HepG2 (cell line): ENCODE measurements at regions not wholly inside any gene's neighbourhood (a gene's known extent, or its start where the extent isn't known, plus 50 kb on each side); places are given as distances from the start of the nearest gene placed in this dataset.

ENCODE experiments used
- ATAC-seq: fragments of 200-7000 bp; cut with Tn5 transposase; 3 replicates; pipeline ENCODE4 v1.9.1; 2020; ENCODE audit warnings: mild to moderate bottlenecking, moderate library complexity
- BruUV-seq: library from RNA; stranded (reverse); fragments of 400-500 nt; replicated peaks from 2 replicates; lab custom pipeline; 2021; lab: Mats Ljungman, UMichigan
- CTCF ChIA-PET: fragments of 300-600 bp; formaldehyde crosslinking; extraction: SDS; loops from one replicate; lab custom pipeline; 2021; ENCODE audit warnings: low total read pairs, inconsistent platforms, low intra/inter-chr PET ratio; lab: Yijun Ruan, JAX
- POLR2A ChIA-PET: fragments of 350-600 bp; sonication (Branson Sonifier 250); formaldehyde crosslinking; loops from one replicate; lab custom pipeline; 2020; ENCODE audit warnings: antibody characterized with exemption, inconsistent platforms; lab: Yijun Ruan, JAX
- DNase-seq: peaks from one replicate; pipeline ENCODE4 v3.0.0-alpha.2; 2015; ENCODE audit warnings: low spot score
- FAIRE-seq: peaks from 3 replicates; lab custom pipeline; 2011; peaks lifted over from hg19 to GRCh38; lab: Jason Lieb, UNC
- H2AFZ ChIP-seq: one replicate; pipeline ENCODE4 v1.6.1; 2011; ENCODE audit warnings: low read length, inconsistent platforms
- H3K27ac ChIP-seq: fragments of 300-600 bp; 3 replicates; pipeline ENCODE4 v1.8.0; 2011; ENCODE audit warnings: mixed run types, mild to moderate bottlenecking, mixed read lengths, low read length, inconsistent platforms; ENCODE audit not compliant: insufficient read depth; ENCODE audit errors: extremely low read length
- H3K27me3 ChIP-seq, 2 experiments: fragments of 200-600 bp in 1 of 2; 2 replicates in 1 of 2; 3 replicates in 1 of 2; pipeline versions ENCODE4 v1.6.0 to v1.8.0; 2011; ENCODE audit warnings: low read length in 2 of 2, mild to moderate bottlenecking in 2 of 2, moderate library complexity in 2 of 2, inconsistent platforms in 1 of 2; ENCODE audit not compliant: insufficient read depth in 2 of 2, control insufficient read depth in 1 of 2
- H3K36me3 ChIP-seq, 2 experiments: fragments of 200-600 bp in 1 of 2; replicated peaks in 1 of 2; 2 replicates in 1 of 2; 3 replicates in 1 of 2; pipeline versions ENCODE4 v1.5.1 to v1.8.0; 2011; ENCODE audit warnings: low read length in 2 of 2, inconsistent platforms in 1 of 2; ENCODE audit not compliant: insufficient read depth in 2 of 2, control insufficient read depth in 1 of 2
- H3K4me1 ChIP-seq: 2 replicates; pipeline ENCODE4 v1.5.1; 2012; ENCODE audit warnings: low read length, inconsistent platforms; ENCODE audit not compliant: insufficient read depth
- H3K4me2 ChIP-seq: 2 replicates; pipeline ENCODE4 v1.6.0; 2011; ENCODE audit warnings: low read depth, low read length, inconsistent platforms
- H3K4me3 ChIP-seq, 3 experiments: fragments of 200-600 bp in 1 of 3; sonication (generic), shearing (Covaris generic) in 1 of 3; replicated peaks in 1 of 3; 2 replicates each; pipeline ENCODE4 v1.5.1; 2011 to 2016; ENCODE audit warnings: low read length in 3 of 3, inconsistent platforms in 2 of 3, low read depth in 2 of 3, mild to moderate bottlenecking in 2 of 3, control low read depth in 1 of 3, mixed read lengths in 1 of 3; ENCODE audit not compliant: insufficient read depth in 1 of 3
- H3K79me2 ChIP-seq: one replicate; pipeline ENCODE4 v1.6.1; 2011; ENCODE audit warnings: low read length, inconsistent platforms; ENCODE audit not compliant: insufficient read depth
- H3K9ac ChIP-seq: 2 replicates; pipeline ENCODE4 v1.6.0; 2011; ENCODE audit warnings: mild to moderate bottlenecking, low read depth, low read length, inconsistent platforms; ENCODE audit not compliant: insufficient read depth
- H3K9me3 ChIP-seq: 2 replicates; pipeline ENCODE4 v1.5.1; 2012; ENCODE audit warnings: mild to moderate bottlenecking, low read length
- H4K20me1 ChIP-seq: 2 replicates; pipeline ENCODE4 v1.6.0; 2011; ENCODE audit warnings: inconsistent platforms, mild to moderate bottlenecking, low read length, moderate library complexity; ENCODE audit not compliant: insufficient read depth
- BCL3 ChIP-seq: sonication (generic); formaldehyde crosslinking; IDR thresholded peaks from 2 replicates; pipeline ENCODE4 v1.5.1; 2020; ENCODE audit warnings: mild to moderate bottlenecking, missing genetic modification reagents, moderate library complexity
- CEBPB ChIP-seq: IDR thresholded peaks from 2 replicates; pipeline ENCODE4 v1.6.1; 2011; ENCODE audit warnings: low read depth, low read length, improper control_type of control experiment, borderline replicate concordance
- HOXA9 ChIP-seq: sonication (generic); formaldehyde crosslinking; IDR thresholded peaks from 2 replicates; pipeline ENCODE4 v1.8.1; 2022; ENCODE audit warnings: missing genetic modification reagents, mild to moderate bottlenecking, moderate library complexity, borderline replicate concordance
- LCORL ChIP-seq, 2 experiments: fragments of 450-650 bp in 1 of 2; sonication (generic) in 1 of 2; formaldehyde crosslinking in 1 of 2; IDR thresholded peaks; 2 replicates each; pipeline versions ENCODE4 v1.5.0 to v1.6.1; 2017 to 2020; ENCODE audit warnings: antibody characterized with exemption in 1 of 2, missing genetic modification reagents in 1 of 2
- MLX ChIP-seq: IDR thresholded peaks from 2 replicates; pipeline ENCODE4 v1.6.1; 2016
- NR2F1 ChIP-seq, 2 experiments: fragments of 450-650 bp in 1 of 2; formaldehyde crosslinking in 1 of 2; IDR thresholded peaks; 2 replicates each; pipeline versions ENCODE4 v1.5.0 to v1.6.1; 2016 to 2020; ENCODE audit warnings: mild to moderate bottlenecking in 1 of 2, missing compliant biosample characterization in 1 of 2, missing genetic modification reagents in 1 of 2, moderate library complexity in 1 of 2
- ZBTB40 ChIP-seq, 2 experiments: fragments of 450-650 bp in 1 of 2; sonication (generic) in 1 of 2; formaldehyde crosslinking in 1 of 2; IDR thresholded peaks; 2 replicates each; pipeline versions ENCODE4 v1.6.1 to v1.8.0; 2016 to 2022; ENCODE audit warnings: antibody characterized with exemption in 1 of 2, mild to moderate bottlenecking in 1 of 2, missing genetic modification reagents in 1 of 2
- ZNF775 ChIP-seq: sonication (generic); formaldehyde crosslinking; IDR thresholded peaks from 2 replicates; pipeline ENCODE4 v1.4.0; 2020; ENCODE audit warnings: missing genetic modification reagents, mild to moderate bottlenecking, moderate library complexity, borderline replicate concordance
- WGBS: methylation state at CpG from one replicate; pipeline ENCODE4 v1.1.6; 2017; ENCODE audit warnings: low lambda C conversion rate; 5-methylcytosine and 5-hydroxymethylcytosine counted together
- in situ Hi-C: cut with HindIII; loops from 2 replicates; pipeline ENCODE4 v1.10.0; 2017; ENCODE audit warnings: low pct_unique_long_range_greater_than_20kb; ENCODE audit not compliant: extremely low pct_ligation_motif_present
- intact Hi-C: fragments of 100-400 bp; cut with micrococcal nuclease; formaldehyde crosslinking; loops from one replicate; pipeline ENCODE4 v1.10.0; 2022; ENCODE audit not compliant: unreplicated experiment

GRCh38 chr16:79685871-79686270 lies 85.3 kb upstream of the MAF start:
- Histone ChIP-seq H2AFZ (no peak overlapping the region), H3K4me1 (no peaks in the 10 kb centered on the region), H3K36me3 (no peaks in the 10 kb centered on the region), H4K20me1 (no peaks in the 10 kb centered on the region), H3K27ac (no peak overlapping the region), H3K4me3 (no peak overlapping the region), H3K4me2 (no peak overlapping the region), H3K9ac (no peak overlapping the region), H3K9me3 (peaks cover 45% of the 10 kb centered on the region), H3K79me2 (no peaks in the 10 kb centered on the region), H3K27me3 (no peaks in the 10 kb centered on the region)
- in situ Hi-C loops (no loop called here), intact Hi-C loops (loop anchor here (10.0 kb wide), 1 partner anchor 1049 kb away; no protein-coding TSS in a partner anchor)
- FAIRE-seq (no peak), DNase-seq (no peak), ATAC-seq (no peak)
- ChIA-PET CTCF (no interaction called here), POLR2A (no interaction called here)
- no peak for TF ChIP-seq BCL3
- no peak for TF ChIP-seq ZBTB40 (IDR thresholded peaks at IDR 0.05)
- no peak for TF ChIP-seq ZBTB40 (CRISPR knock-in tag; IDR thresholded peaks at IDR 0.05)
- TF ChIP-seq HOXA9 (CRISPR knock-in tag), result no peak
- TF ChIP-seq ZNF775, result no peak
- TF ChIP-seq CEBPB, result no peak
- TF ChIP-seq LCORL (IDR thresholded peaks at IDR 0.05), result no peak
- TF ChIP-seq LCORL (CRISPR knock-in tag; IDR thresholded peaks at IDR 0.05), result no peak
- TF ChIP-seq MLX (CRISPR knock-in tag), result no peak
- TF ChIP-seq NR2F1 (CRISPR knock-in tag; IDR thresholded peaks at IDR 0.05), result no peak
- no TSS peak for BruUV-seq
- WGBS, result 45% methylated on average over 3 of the region's 3 CpGs
